NK-92 (cell line): ENCODE measurements at regions not wholly inside any gene's neighbourhood (a gene's known extent, or its start where the extent isn't known, plus 50 kb on each side); places are given as distances from the start of the nearest gene placed in this dataset.
"Not testable (repeated sequence)": the region's sequence is repeated elsewhere in the genome, so short reads cannot be mapped to it uniquely, and the experiment has no call there.

Experiments
- DNase-seq: peaks from one replicate; lab custom pipeline; 2025; ENCODE audit not compliant: unreplicated experiment; lab: John Stamatoyannopoulos, UW

- DNase-seq = no peak
Observed at GRCh38 chr2:19207452-19207851, 151.0 kb downstream of the OSR1 start.

- DNase-seq = no peak
Observed at GRCh38 chr2:19205983-19206533, 152.4 kb downstream of the OSR1 start.

GRCh38 chr2:19203866-19204265 lies 154.6 kb downstream of the OSR1 start:
- DNase-seq = no peak

GRCh38 chr2:19201911-19202462 lies 156.4 kb downstream of the OSR1 start:
- DNase-seq = no peak

- DNase-seq = no peak
Observed at GRCh38 chr2:19198381-19198780, 160.0 kb downstream of the OSR1 start.

- DNase-seq = no peak
Observed at GRCh38 chr2:19195661-19196060, 162.8 kb downstream of the OSR1 start.

GRCh38 chr2:19189391-19189790 lies 169.0 kb downstream of the OSR1 start:
- DNase-seq = no peak

GRCh38 chr2:19187323-19188020 lies 171.0 kb downstream of the OSR1 start:
- no peak for DNase-seq

- no peak for DNase-seq
Observed at GRCh38 chr2:19185086-19185485, 173.3 kb downstream of the OSR1 start.

- no peak for DNase-seq
Observed at GRCh38 chr2:19178175-19178574, 180.2 kb downstream of the OSR1 start.

GRCh38 chr2:19176977-19177376 lies 181.4 kb downstream of the OSR1 start:
- DNase-seq = no peak

GRCh38 chr2:19176172-19176852 lies 182.1 kb downstream of the OSR1 start:
- DNase-seq = no peak

GRCh38 chr2:19174176-19174575 lies 184.2 kb downstream of the OSR1 start:
- no peak for DNase-seq

GRCh38 chr2:19171409-19171808 lies 187.0 kb downstream of the OSR1 start:
- DNase-seq = no peak

GRCh38 chr2:19169134-19169768 lies 189.2 kb downstream of the OSR1 start:
- no peak for DNase-seq

GRCh38 chr2:19164099-19164498 lies 194.3 kb downstream of the OSR1 start:
- not testable (repeated sequence) for DNase-seq

- DNase-seq = no peak
Observed at GRCh38 chr2:19158896-19159295, 199.5 kb downstream of the OSR1 start.

- DNase-seq = no peak
Observed at GRCh38 chr2:19158211-19158610, 200.2 kb downstream of the OSR1 start.

GRCh38 chr2:19156646-19157045 lies 201.8 kb downstream of the OSR1 start:
- no peak for DNase-seq

- no peak for DNase-seq
Observed at GRCh38 chr2:19150726-19151125, 207.7 kb downstream of the OSR1 start.

GRCh38 chr2:19146867-19147266 lies 211.6 kb downstream of the OSR1 start:
- DNase-seq = no peak
